GM12878 (cell line): ENCODE measurements at regions not wholly inside any gene's neighbourhood (a gene's known extent, or its start where the extent isn't known, plus 50 kb on each side); places are given as distances from the start of the nearest gene placed in this dataset.
A peak's percentile ranks its signal among the peaks of the same experiment; 100 is the strongest.

Source experiments
- ATF3 ChIP-seq: IDR thresholded peaks from 2 replicates; pipeline ENCODE4 v1.6.1; 2011; ENCODE audit warnings: low read depth, mild to moderate bottlenecking, low read length, moderate library complexity, borderline replicate concordance; ENCODE audit errors: extremely low read depth
- BRCA1 ChIP-seq: IDR thresholded peaks from 2 replicates; pipeline ENCODE4 v1.6.1; 2011; ENCODE audit warnings: low read depth, low read length, improper control_type of control experiment
- CEBPZ ChIP-seq: fragments of 150-350 bp; IDR thresholded peaks from 2 replicates; pipeline ENCODE4 v1.6.1; 2016; ENCODE audit warnings: low read depth, low read length
- CHD2 ChIP-seq: IDR thresholded peaks from 2 replicates; pipeline ENCODE4 v1.6.1; 2011; ENCODE audit warnings: low read depth, low read length, improper control_type of control experiment, borderline replicate concordance
- E2F4 ChIP-seq: IDR thresholded peaks from 2 replicates; pipeline ENCODE4 v1.6.1; 2012; ENCODE audit warnings: low read depth, low read length, improper control_type of control experiment
- ELK1 ChIP-seq: IDR thresholded peaks from 2 replicates; pipeline ENCODE4 v1.6.1; 2012; ENCODE audit warnings: low read depth, low read length, improper control_type of control experiment
- FOS ChIP-seq: IDR thresholded peaks from 3 replicates; pipeline ENCODE4 v1.6.1; 2011; ENCODE audit warnings: borderline replicate concordance; ENCODE audit not compliant: insufficient read length; ENCODE audit errors: extremely low read depth
- HCFC1 ChIP-seq: fragments of 150-350 bp; IDR thresholded peaks from 2 replicates; pipeline ENCODE4 v1.6.1; 2014; ENCODE audit warnings: low read length
- JUNB ChIP-seq: IDR thresholded peaks from 2 replicates; pipeline ENCODE4 v1.6.1; 2016; ENCODE audit warnings: antibody characterized with exemption, mild to moderate bottlenecking
- KLF5 ChIP-seq: fragments of 450-650 bp; IDR thresholded peaks from 2 replicates; pipeline ENCODE4 v1.6.1; 2014; ENCODE audit warnings: mild to moderate bottlenecking; ENCODE audit not compliant: partially characterized antibody
- LARP7 ChIP-seq: fragments of 450-650 bp; IDR thresholded peaks from 2 replicates; pipeline ENCODE4 v1.6.1; 2017; ENCODE audit warnings: mild to moderate bottlenecking
- NFYB ChIP-seq: IDR thresholded peaks from 2 replicates; pipeline ENCODE4 v1.6.1; 2011; ENCODE audit warnings: low read depth, mild to moderate bottlenecking, low read length, improper control_type of control experiment, moderate library complexity; ENCODE audit not compliant: insufficient read depth
- PAX8 ChIP-seq: fragments of 450-650 bp; IDR thresholded peaks from 2 replicates; pipeline ENCODE4 v1.6.1; 2017; ENCODE audit warnings: mild to moderate bottlenecking, moderate library complexity
- RAD51 ChIP-seq: fragments of 450-650 bp; IDR thresholded peaks from 2 replicates; pipeline ENCODE4 v1.6.1; 2016; ENCODE audit warnings: moderate library complexity, mild to moderate bottlenecking, inconsistent platforms
- RB1 ChIP-seq: fragments of 450-650 bp; formaldehyde crosslinking; IDR thresholded peaks from 2 replicates; pipeline ENCODE4 v1.6.1; 2017; ENCODE audit warnings: mild to moderate bottlenecking, borderline replicate concordance
- RFX5 ChIP-seq: IDR thresholded peaks from 2 replicates; pipeline ENCODE4 v1.6.1; 2011; ENCODE audit warnings: low read depth, low read length, improper control_type of control experiment
- SKIL ChIP-seq: fragments of 450-650 bp; IDR thresholded peaks from 2 replicates; pipeline ENCODE4 v1.6.1; 2017; ENCODE audit warnings: mild to moderate bottlenecking, low read depth, inconsistent platforms; ENCODE audit not compliant: poor library complexity, severe bottlenecking
- SMARCA5 ChIP-seq: fragments of 450-650 bp; IDR thresholded peaks from 2 replicates; pipeline ENCODE4 v1.6.1; 2017; ENCODE audit warnings: mild to moderate bottlenecking
- SMC3 ChIP-seq: IDR thresholded peaks from 2 replicates; pipeline ENCODE4 v1.6.1; 2011; ENCODE audit warnings: low read length, improper control_type of control experiment, borderline replicate concordance
- STAT3 ChIP-seq: IDR thresholded peaks from 2 replicates; pipeline ENCODE4 v1.6.1; 2011; ENCODE audit warnings: low read depth, low read length, improper control_type of control experiment
- TBL1XR1 ChIP-seq: IDR thresholded peaks from 2 replicates; pipeline ENCODE4 v1.6.1; 2012; ENCODE audit warnings: low read depth, low read length, improper control_type of control experiment
- USF1 ChIP-seq: IDR thresholded peaks from 2 replicates; pipeline ENCODE4 v1.6.1; 2011; ENCODE audit warnings: borderline replicate concordance, low read depth, mild to moderate bottlenecking, moderate library complexity, mixed read lengths, low read length; ENCODE audit not compliant: insufficient read depth; ENCODE audit errors: extremely low read length
- ZNF207 ChIP-seq: fragments of 450-650 bp; IDR thresholded peaks from 2 replicates; pipeline ENCODE4 v1.6.1; 2014; ENCODE audit warnings: antibody characterized with exemption, mild to moderate bottlenecking, borderline replicate concordance
- ZNF217 ChIP-seq: fragments of 450-650 bp; IDR thresholded peaks from 2 replicates; pipeline ENCODE4 v1.6.1; 2017; ENCODE audit warnings: antibody characterized with exemption, mild to moderate bottlenecking
- ZNF384 ChIP-seq: IDR thresholded peaks from 2 replicates; pipeline ENCODE4 v1.6.1; 2012; ENCODE audit warnings: low read depth, mild to moderate bottlenecking, low read length, improper control_type of control experiment, borderline replicate concordance

GRCh38 chr5:89268460-89268859 lies 385.5 kb upstream of the MEF2C start (continued):
- TF ChIP-seq SMC3 (no peak), CHD2 (no peak), E2F4 (no peak), HCFC1 (no peak), JUNB (peak; percentile 58), USF1 (no peak), CEBPZ (no peak), STAT3 (no peak), RB1 (no peak), SMARCA5 (no peak), PAX8 (no peak), ZNF217 (no peak), ZNF207 (no peak), KLF5 (no peak), BRCA1 (no peak), ZNF384 (no peak), SKIL (no peak), RAD51 (no peak), ELK1 (no peak), LARP7 (no peak), TBL1XR1 (no peak), NFYB (no peak), ATF3 (no peak), FOS (no peak), RFX5 (no peak)
